SIG-M5 (cell line): ENCODE measurements at regions not wholly inside any gene's neighbourhood (a gene's known extent, or its start where the extent isn't known, plus 50 kb on each side); places are given as distances from the start of the nearest gene placed in this dataset.

Experiments used
- DNase-seq: peaks from one replicate; lab custom pipeline; 2025; lab: John Stamatoyannopoulos, UW

GRCh38 chr1:229092377-229093237 is 178.3 kb upstream of the RAB4A start:
- no peak for DNase-seq

- no peak for DNase-seq
Observed at GRCh38 chr1:229093238-229093540, 177.7 kb upstream of the RAB4A start.

DNA sequence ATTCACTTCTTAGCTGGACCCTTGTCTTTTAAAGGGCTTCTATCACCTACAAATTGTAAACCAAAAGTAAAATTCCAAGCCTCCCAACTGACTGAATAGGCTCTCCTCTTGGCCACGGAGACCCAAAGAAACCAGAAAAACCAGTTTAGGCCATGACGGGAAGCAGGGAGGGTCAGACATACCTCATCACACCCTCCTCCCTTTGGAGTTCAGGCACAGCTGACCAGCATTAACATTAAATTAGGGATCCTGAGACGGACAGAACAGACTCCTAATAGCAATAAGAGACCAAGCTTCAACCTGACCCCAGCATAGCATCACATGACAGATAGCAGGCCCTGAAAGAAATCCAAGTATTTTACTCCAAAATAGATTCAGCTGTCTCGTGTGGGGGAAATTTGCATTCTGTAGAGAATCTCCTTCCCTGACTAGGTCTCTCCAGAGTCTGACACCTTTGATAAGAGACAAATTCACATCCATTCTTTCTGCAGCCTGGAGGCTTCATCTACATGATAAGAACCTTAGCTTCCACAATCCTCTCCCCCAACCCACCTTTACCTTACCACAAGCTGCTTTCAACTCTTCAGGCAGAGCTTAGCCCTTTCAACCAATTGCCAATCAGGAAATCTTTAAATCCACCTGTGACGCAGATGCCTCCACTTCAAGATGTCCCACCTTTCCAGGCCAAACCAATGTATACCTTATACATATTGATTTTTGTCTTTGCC is 177.1 kb upstream of the RAB4A start:
- DNase-seq: no peak

DNA sequence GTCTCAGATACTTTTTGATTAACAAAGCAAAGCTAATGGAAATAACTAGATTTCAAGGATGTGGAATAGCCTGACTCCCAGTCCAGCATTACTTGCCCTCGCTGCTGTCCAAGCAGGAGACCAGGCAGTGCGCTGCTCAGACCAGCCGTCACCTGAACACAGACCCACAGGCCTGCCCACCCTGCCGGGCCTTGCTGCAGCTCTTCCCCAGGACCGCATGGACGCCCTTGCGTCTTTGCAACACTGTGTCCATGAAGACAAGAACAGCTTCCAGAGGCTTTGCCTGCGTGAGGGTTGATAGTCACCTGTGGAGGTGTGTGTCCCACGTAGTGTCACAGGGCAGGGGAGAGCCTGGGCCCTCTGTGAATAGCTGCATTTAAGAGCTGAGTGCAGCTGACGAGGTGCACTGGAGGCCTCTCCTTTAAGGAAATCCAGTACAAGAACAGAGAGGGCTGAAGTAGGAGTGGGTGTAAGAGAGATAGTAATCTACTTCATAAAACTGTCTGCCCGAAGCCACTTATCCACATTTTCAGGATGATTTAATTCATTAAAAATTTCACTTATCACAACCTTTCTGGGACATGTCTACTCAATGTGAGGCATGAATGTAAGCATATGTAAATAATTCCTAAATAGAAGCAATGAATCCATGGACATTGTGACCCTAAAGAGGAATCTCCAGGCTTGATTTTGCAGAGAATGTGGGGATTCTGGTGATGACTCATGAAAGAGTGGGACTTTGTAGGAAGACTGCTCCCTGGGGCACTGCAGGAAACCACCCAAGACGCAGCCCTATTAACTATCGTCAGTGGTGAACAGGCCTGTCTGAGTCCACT is 176.2 kb upstream of the RAB4A start:
- no peak for DNase-seq

DNA sequence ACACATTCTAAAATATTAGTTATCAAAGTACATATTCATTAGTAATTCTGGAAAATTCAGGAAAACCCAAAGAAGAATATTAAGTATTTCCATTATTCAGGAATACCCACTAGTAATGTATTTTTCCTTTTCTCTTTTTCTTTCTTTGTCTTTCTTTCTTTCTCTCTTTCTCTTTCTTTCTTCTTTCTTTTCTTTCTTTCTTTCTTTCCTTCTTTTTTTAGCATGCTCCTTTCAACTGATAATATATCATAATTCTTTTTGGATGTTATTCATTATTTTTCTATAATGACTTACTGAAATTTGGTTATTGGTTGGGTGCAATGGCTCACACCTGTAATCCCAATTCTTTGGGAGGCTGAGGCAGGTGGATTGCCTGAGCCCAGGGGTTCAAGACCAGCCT is 175.6 kb upstream of the RAB4A start:
- no peak for DNase-seq

DNA sequence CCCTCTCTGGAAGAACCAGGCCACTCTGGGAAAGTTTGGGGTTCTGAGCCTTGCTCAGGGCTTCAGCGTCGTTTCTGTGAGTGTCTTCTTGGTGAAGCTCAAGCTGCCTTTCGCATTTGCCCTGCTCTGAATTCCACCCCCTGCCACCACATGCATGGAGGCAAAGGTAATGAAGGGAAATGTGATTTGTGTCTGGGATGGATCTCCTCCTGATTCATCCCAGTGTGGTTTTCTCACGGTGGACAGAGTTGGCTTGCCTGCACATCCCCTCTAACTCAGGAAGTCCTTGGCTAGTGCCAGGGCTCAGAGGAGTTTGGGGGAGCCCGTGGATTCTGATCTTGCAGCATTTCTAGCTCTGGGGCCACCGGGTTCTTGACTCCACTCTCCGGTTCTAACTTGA is 173.6 kb upstream of the RAB4A start:
- no peak for DNase-seq

GRCh38 chr1:229098361-229098760 is 172.6 kb upstream of the RAB4A start:
- no peak for DNase-seq

GRCh38 chr1:229098903-229099578 is 171.9 kb upstream of the RAB4A start:
- no peak for DNase-seq

DNA sequence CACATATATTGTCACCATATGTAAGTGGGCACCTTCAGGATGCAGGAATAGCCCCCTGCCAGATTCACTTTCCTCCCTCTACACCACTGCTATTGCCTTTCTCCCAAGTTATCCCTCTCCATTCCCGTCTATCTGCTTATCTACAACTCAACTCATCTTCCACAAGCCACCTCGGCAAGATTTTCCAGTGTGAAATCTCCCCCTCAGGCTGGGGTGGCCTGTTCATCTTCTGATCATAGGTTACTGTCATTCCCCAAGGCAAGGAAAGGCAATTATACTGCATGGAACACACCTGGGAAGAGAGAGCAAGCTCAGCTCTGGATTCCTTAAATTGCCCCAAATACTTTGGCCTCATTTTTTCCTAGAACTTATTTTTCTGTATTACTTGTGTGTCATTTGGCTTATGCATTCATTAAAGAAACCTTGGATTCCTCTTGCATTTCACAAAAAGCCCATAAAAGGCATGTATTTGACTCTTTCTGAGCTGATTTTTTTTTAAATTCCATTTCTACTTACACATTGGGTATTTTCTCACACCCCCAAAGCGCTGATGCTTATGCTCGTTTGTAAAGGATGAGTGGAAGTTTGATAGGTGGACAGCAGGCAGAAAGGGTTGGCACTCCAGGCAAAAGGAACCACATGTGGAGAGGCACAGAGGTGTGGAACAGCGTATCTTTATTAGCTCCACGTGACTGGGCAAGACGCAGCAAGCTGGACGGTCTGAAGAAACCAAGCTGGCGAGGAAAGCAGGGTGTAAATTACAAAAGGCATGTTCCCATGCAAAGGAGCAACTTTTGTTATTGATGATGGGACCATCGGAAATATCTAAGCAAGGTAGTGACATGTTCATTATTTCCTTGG is 169.7 kb upstream of the RAB4A start:
- no peak for DNase-seq

- no peak for DNase-seq
Observed at GRCh38 chr1:229102741-229103391, 168.0 kb upstream of the RAB4A start.

GRCh38 chr1:229104654-229105053 is 166.3 kb upstream of the RAB4A start:
- no peak for DNase-seq

- DNase-seq: no peak
Observed at GRCh38 chr1:229105109-229105508, 165.8 kb upstream of the RAB4A start.

- no peak for DNase-seq
Observed at GRCh38 chr1:229105822-229106525, 164.9 kb upstream of the RAB4A start.

DNA sequence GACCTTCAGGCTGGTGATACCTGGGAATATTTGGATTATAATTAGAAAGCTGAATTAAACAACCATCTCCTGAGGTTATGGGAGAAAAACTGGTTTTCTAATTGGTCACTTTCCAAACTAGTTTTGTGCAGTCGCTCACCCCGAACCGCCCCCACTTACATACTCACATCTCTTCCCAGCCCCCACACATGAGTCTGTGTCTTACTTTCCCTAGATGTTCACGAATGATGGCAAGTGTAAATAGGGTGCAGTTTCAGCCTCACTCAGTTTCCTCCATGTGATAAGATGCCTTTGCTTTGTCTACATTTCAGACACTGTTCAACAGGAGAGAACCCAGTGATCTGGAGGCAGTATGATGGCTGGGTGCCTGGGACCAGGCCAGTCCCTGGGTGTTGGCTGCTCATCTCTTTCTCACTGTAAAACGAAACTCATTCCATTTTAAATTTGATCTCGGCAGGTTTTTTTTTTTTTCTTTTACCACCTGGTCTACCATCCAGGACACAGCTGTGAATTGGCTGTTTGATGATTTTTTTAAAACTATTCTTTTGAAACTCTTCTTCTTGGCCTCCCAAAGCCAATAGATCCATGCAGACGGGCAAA is 164.3 kb upstream of the RAB4A start:
- DNase-seq: no peak

GRCh38 chr1:229107304-229107815 is 163.6 kb upstream of the RAB4A start:
- DNase-seq: no peak

DNA sequence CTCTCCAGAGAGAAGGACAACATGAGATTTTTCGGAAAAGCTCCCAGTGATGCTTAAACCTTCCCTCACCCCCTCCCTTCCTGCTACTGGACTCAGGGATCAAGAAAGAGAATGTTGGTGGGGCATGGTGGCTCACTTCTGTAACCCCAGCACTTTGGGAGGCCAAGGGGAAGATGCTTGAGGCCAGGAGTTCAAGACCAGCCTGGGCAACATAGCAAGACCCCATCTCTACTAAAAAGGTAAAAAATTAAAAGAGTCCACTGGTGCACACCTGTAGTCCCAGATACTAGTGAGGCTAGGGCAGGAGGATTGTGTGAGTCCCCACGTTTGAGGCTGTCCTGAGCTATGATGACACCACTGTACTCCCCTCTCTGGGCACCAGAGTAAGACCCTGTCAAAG is 162.9 kb upstream of the RAB4A start:
- DNase-seq: no peak

GRCh38 chr1:229108598-229109201 is 162.2 kb upstream of the RAB4A start:
- no peak for DNase-seq

DNA sequence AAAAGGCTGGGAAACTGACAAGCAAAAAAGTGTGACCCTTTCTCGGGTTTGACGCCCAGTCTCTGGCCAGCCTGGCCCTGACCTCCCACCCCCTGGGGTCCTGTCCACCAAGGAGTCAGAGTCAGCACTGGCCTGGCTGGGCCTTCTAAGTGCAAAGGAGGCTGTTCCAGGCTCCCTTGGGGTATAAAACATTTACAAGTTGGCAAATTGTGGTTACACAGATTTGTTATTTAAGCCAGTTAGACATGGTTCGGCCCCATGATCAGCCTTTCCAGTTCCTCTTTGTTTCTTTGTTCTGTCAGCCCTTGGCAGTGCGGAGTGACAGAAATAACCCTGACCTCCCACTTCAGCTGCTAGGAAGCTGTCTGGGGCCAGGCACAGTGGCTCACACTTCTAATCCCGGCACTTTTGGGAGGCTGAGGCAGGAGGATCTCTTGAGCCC is 161.6 kb upstream of the RAB4A start:
- DNase-seq: no peak

- no peak for DNase-seq
Observed at GRCh38 chr1:229110986-229111385, 159.9 kb upstream of the RAB4A start.
